Jurkat, Clone E6-1 (cell line): ENCODE measurements at regions not wholly inside any gene's neighbourhood (a gene's known extent, or its start where the extent isn't known, plus 50 kb on each side); places are given as distances from the start of the nearest gene placed in this dataset.

Source experiments
- DNase-seq: peaks from one replicate; pipeline ENCODE4 v3.0.0-alpha.2; 2011; ENCODE audit warnings: low read depth, low spot score
- H3K4me3 ChIP-seq: 2 replicates; pipeline ENCODE4 v1.5.1; 2011; ENCODE audit warnings: mild to moderate bottlenecking, low read length, control low read depth, moderate library complexity

- no peak overlapping the region for H3K4me3 ChIP-seq
- DNase-seq, result no peak
These were observed 164.9 kb upstream of the BMP4 start for GRCh38 chr14:54121466-54122027.

GRCh38 chr14:54123841-54124240 lies 167.2 kb upstream of the BMP4 start:
- DNase-seq, result no peak
- H3K4me3 ChIP-seq, result no peak overlapping the region

GRCh38 chr14:54125109-54125508 lies 168.5 kb upstream of the BMP4 start:
- no peak for DNase-seq
- no peak overlapping the region for H3K4me3 ChIP-seq

DNA sequence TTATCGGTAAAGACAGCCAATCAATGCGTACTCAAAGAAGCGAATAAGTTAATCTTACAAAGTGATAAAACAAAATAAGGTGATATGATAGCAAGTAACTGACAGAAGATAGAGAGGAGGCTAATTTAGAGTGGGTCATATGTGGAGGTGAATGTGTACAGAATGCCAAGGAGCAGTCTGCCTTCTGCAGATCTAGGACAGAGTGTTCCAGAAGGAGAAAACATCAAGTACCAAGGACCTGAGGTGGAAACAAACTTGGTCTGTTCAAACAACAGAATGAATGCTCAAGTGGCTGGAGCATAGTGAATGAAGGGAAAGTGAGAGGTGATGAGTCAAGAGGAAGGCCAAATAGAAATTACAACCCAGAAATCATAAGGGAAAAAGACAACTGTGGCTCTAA lies 170.3 kb upstream of the BMP4 start:
- DNase-seq, result no peak
- no peak overlapping the region for H3K4me3 ChIP-seq

DNA sequence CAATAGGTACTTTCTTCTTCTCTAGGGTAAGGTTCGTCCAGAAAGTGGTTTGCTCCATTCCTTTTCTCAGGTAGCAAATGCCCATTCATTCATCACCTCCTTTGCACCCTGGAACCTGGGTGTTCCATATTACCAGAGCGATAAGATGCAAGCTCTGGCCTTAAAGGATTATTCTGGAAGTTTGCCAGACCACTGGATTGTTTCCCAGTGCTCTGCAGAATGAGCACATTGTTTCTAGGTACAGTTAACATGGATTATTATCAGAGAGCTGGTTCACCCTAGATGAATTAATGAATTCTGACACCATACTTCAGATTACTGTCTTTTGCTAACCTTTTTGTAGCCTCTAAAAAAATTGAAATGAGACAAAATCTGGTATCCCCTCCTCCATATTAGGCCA lies 170.9 kb upstream of the BMP4 start:
- DNase-seq, result no peak
- no peak overlapping the region for H3K4me3 ChIP-seq

DNA sequence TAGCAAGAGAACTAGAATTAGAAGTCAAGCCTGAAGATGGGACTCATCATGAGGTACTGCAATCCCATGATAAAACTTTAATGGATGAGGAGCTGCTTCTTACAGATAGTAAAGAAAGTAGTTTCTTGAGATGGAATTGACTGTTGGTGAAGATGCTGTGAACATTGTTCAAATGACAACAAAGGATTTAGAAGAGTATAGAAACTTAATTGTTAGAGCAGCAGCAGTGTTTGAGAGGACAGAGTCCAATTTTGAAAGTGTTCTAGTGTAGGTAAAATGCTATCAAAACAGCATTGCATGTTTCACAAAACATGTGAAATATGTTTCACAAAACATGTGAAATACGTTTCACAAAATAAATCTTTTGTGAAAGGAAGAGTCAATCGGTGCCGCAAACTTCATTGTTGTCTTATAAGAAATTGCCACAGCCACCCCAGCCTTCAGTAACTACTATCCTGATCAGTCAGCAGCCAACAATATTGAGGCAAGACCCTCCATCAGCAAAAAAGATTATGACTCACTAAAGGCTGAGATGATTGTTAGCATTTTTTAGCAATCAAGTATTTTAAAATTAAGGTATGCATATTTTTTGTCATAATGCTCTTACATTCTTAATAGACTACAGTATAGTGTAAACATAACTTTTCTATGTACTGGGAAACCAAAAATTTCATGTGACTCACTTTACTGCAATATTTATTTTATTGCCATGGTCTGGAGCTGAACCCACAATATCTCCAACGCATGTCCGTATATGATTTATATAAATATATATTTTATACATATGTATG lies 173.4 kb upstream of the BMP4 start:
- no peak for DNase-seq
- H3K4me3 ChIP-seq, result no peak overlapping the region

- no peak for DNase-seq
- H3K4me3 ChIP-seq, result no peak overlapping the region
These were observed 175.9 kb upstream of the BMP4 start for GRCh38 chr14:54132496-54132895.

GRCh38 chr14:54133896-54134295 lies 177.3 kb upstream of the BMP4 start:
- DNase-seq, result no peak
- H3K4me3 ChIP-seq, result no peak overlapping the region

- no peak overlapping the region for H3K4me3 ChIP-seq
- DNase-seq, result no peak
These were observed 179.2 kb upstream of the BMP4 start for GRCh38 chr14:54135804-54136280.

- H3K4me3 ChIP-seq, result no peak overlapping the region
- DNase-seq, result no peak
These were observed 180.4 kb upstream of the BMP4 start for GRCh38 chr14:54136894-54137613.

DNA sequence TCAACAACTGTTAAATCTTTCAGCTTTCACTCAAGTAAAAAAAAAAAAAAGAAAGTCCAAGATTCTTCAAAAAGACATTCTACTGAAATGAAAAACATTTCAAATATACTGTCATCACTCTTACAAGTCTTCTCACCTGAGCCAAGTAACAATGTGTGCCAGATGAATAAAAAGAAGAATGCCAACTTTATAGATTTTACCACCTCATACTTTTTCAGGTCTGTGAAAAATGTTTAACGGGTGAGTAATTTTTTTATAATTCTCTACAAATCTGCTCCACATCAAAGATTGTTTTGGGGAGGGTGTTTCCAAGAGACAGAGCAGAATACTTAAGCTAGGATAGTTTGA lies 181.0 kb upstream of the BMP4 start:
- DNase-seq, result no peak
- no peak overlapping the region for H3K4me3 ChIP-seq

GRCh38 chr14:54138024-54138353 lies 181.4 kb upstream of the BMP4 start:
- no peak overlapping the region for H3K4me3 ChIP-seq
- no peak for DNase-seq

GRCh38 chr14:54138354-54139038 lies 181.9 kb upstream of the BMP4 start:
- DNase-seq, result no peak
- H3K4me3 ChIP-seq, result no peak overlapping the region

GRCh38 chr14:54140551-54140950 lies 183.9 kb upstream of the BMP4 start:
- H3K4me3 ChIP-seq, result no peak overlapping the region
- DNase-seq, result no peak

GRCh38 chr14:54146601-54147000 lies 190.0 kb upstream of the BMP4 start:
- H3K4me3 ChIP-seq, result no peak overlapping the region
- DNase-seq, result no peak

DNA sequence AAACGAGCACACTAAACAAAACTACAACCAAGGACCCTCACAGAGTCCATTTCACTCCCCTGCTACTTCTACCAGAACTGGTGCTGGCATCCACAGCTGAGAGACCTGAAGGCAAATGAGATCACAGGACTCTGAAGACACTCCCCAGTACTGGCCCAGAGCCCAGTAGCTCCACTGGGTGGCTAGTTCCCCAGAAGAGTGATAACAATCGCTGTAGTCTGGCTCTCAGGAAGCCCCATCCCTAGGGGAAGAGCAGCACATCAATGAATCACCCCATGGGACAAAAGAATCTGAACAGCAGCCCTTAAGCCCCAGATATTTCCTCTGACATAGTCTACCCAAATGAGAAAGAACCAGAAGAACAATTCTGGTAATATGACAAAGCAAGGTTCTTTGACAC lies 190.7 kb upstream of the BMP4 start:
- DNase-seq, result no peak
- no peak overlapping the region for H3K4me3 ChIP-seq

GRCh38 chr14:54147758-54148157 lies 191.1 kb upstream of the BMP4 start:
- no peak overlapping the region for H3K4me3 ChIP-seq
- DNase-seq, result no peak

DNA sequence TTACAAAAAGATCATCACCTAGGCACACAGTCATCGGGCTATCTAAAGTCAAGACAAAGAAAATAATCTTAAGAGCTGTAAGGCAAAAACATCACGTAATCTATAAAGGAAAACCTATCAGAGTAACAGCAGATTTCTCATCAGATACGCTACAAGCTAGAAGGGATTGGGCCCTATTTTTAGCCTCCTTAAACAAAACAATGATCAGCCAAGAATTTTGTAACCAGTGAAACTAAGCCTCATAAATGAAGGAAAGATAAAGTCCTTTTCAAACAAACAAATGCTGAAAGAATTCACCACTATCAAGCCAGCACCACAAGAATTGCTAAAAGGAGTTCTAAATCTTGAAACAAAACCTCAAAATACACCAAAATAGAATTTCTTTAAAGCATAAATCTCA lies 191.6 kb upstream of the BMP4 start:
- no peak for DNase-seq
- H3K4me3 ChIP-seq, result no peak overlapping the region

DNA sequence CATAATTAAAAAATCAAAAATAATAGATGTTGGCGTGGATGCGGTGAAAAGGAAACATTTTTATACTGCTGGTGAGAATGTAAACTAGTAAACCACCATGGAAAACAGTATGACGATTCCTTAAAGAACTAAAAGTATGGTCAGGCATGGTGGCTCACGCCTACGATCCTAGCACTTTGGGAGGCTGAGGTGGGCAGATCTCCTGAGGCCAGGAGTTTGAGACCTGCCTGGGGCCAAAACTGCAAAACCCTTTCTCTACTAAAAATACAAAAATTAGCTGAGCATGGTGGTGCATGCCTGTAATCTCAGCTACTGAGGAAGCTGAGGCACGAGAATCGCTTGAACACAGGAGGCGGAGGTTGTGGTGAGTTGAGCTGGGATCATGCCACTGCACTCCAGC lies 195.7 kb upstream of the BMP4 start:
- DNase-seq, result no peak
- no peak overlapping the region for H3K4me3 ChIP-seq
